Neural progenitor cell (in vitro differentiated cells): ENCODE measurements at regions not wholly inside any gene's neighbourhood (a gene's known extent, or its start where the extent isn't known, plus 50 kb on each side); places are given as distances from the start of the nearest gene placed in this dataset.

Experiments
- DNase-seq: peaks from one replicate; pipeline ENCODE4 v3.0.0-alpha.2; 2016; ENCODE audit warnings: low spot score
- H2AFZ ChIP-seq: fragments of 200-600 bp; sonication (generic); replicated peaks from 2 replicates; pipeline ENCODE4 v1.6.1; 2016; ENCODE audit warnings: antibody characterized with exemption
- H3F3A ChIP-seq: fragments of 200-600 bp; sonication (generic); 2 replicates; pipeline ENCODE4 v1.6.1; 2016; ENCODE audit warnings: antibody characterized with exemption, low read depth
- H3K27ac ChIP-seq: fragments of 200-600 bp; sonication (generic); 2 replicates; pipeline ENCODE4 v1.5.1; 2016; ENCODE audit warnings: mild to moderate bottlenecking
- H3K27me3 ChIP-seq: fragments of 200-600 bp; sonication (generic); 2 replicates; pipeline ENCODE4 v1.6.1; 2016; ENCODE audit warnings: mild to moderate bottlenecking, moderate library complexity
- H3K36me3 ChIP-seq: fragments of 200-600 bp; sonication (generic); 2 replicates; pipeline ENCODE4 v1.5.1; 2016
- H3K4me1 ChIP-seq: fragments of 200-600 bp; sonication (generic); 2 replicates; pipeline ENCODE4 v1.6.1; 2016; ENCODE audit warnings: mixed run types
- H3K4me2 ChIP-seq: fragments of 200-600 bp; sonication (generic); 2 replicates; pipeline ENCODE4 v1.6.1; 2016
- H3K4me3 ChIP-seq: fragments of 200-600 bp; sonication (generic); 2 replicates; pipeline ENCODE4 v1.5.1; 2016
- H3K79me2 ChIP-seq: fragments of 200-600 bp; sonication (generic); 2 replicates; pipeline ENCODE4 v1.6.1; 2016; ENCODE audit warnings: low read depth
- H3K9ac ChIP-seq: fragments of 200-600 bp; sonication (generic); 2 replicates; pipeline ENCODE4 v1.6.1; 2016
- H3K9me3 ChIP-seq: fragments of 200-600 bp; sonication (generic); 2 replicates; pipeline ENCODE4 v1.5.1; 2016; ENCODE audit warnings: low read depth
- H4K20me1 ChIP-seq: fragments of 200-600 bp; sonication (generic); 2 replicates; pipeline ENCODE4 v1.6.1; 2016; ENCODE audit warnings: low read depth
- H3K27ac Mint-ChIP-seq: 3 replicates; pipeline ENCODE4 v1.8.0; 2021; ENCODE audit warnings: mixed read lengths
- H3K27me3 Mint-ChIP-seq: 2 replicates; pipeline ENCODE4 v1.8.0; 2022; ENCODE audit warnings: low read depth, mild to moderate bottlenecking, inconsistent platforms, moderate library complexity, mixed read lengths; ENCODE audit not compliant: insufficient read depth
- H3K36me3 Mint-ChIP-seq: 3 replicates; pipeline ENCODE4 v1.8.0; 2021; ENCODE audit warnings: mixed read lengths
- H3K4me1 Mint-ChIP-seq: 3 replicates; pipeline ENCODE4 v1.8.0; 2021; ENCODE audit warnings: mixed read lengths
- H3K4me3 Mint-ChIP-seq: 3 replicates; pipeline ENCODE4 v1.8.0; 2021; ENCODE audit warnings: mild to moderate bottlenecking, moderate library complexity, mixed read lengths
- H3K9me3 Mint-ChIP-seq: 3 replicates; pipeline ENCODE4 v1.8.0; 2020; ENCODE audit warnings: mixed read lengths
- CTCF ChIP-seq: fragments of 200-600 bp; sonication (generic); IDR thresholded peaks from 2 replicates; pipeline ENCODE4 v1.5.1; 2017; ENCODE audit warnings: antibody characterized with exemption, mild to moderate bottlenecking
- EZH2 ChIP-seq: fragments of 200-600 bp; sonication (generic); IDR thresholded peaks from 2 replicates; pipeline ENCODE4 v1.6.1; 2017; ENCODE audit warnings: antibody characterized with exemption, mild to moderate bottlenecking, moderate library complexity
- EZH2phosphoT487 ChIP-seq: fragments of 200-600 bp; sonication (generic); IDR thresholded peaks from 2 replicates; pipeline ENCODE4 v1.6.1; 2017; ENCODE audit warnings: antibody characterized with exemption

- no peak overlapping the region for H2AFZ ChIP-seq
- no peak overlapping the region for H3K4me2 ChIP-seq
- no peaks in the 10 kb centered on the region for H3K27me3 Mint-ChIP-seq
- no peaks in the 10 kb centered on the region for H3K36me3 ChIP-seq
- no peaks in the 10 kb centered on the region for H3F3A ChIP-seq
- H3K9me3 ChIP-seq: no peaks in the 10 kb centered on the region
- no peak overlapping the region for H3K9ac ChIP-seq
- TF ChIP-seq EZH2phosphoT487 (no peak), EZH2 (no peak), CTCF (no peak)
- no peak overlapping the region for H3K27ac ChIP-seq
- H3K4me1 Mint-ChIP-seq: no peaks in the 10 kb centered on the region
- H3K36me3 Mint-ChIP-seq: no peaks in the 10 kb centered on the region
- no peaks in the 10 kb centered on the region for H4K20me1 ChIP-seq
- H3K9me3 Mint-ChIP-seq: peaks cover 2% of the 10 kb centered on the region
- H3K4me3 Mint-ChIP-seq: no peak overlapping the region
- no peaks in the 10 kb centered on the region for H3K79me2 ChIP-seq
- H3K4me1 ChIP-seq: no peaks in the 10 kb centered on the region
- no peak overlapping the region for H3K27ac Mint-ChIP-seq
- no peak overlapping the region for H3K4me3 ChIP-seq
- no peak for DNase-seq
- no peaks in the 10 kb centered on the region for H3K27me3 ChIP-seq
Observed at GRCh38 chrX:25069209-25069608, 53.4 kb upstream of the ARX start.

- no peak overlapping the region for H2AFZ ChIP-seq
- Mint-ChIP-seq H3K27ac (no peak overlapping the region), H3K9me3 (peaks cover 2% of the 10 kb centered on the region), H3K27me3 (no peaks in the 10 kb centered on the region), H3K36me3 (no peaks in the 10 kb centered on the region), H3K4me1 (no peaks in the 10 kb centered on the region), H3K4me3 (no peak overlapping the region)
- no peaks in the 10 kb centered on the region for H3K36me3 ChIP-seq
- no peaks in the 10 kb centered on the region for H3K4me1 ChIP-seq
- H4K20me1 ChIP-seq: no peaks in the 10 kb centered on the region
- no peak overlapping the region for H3K4me2 ChIP-seq
- no peak overlapping the region for H3K9ac ChIP-seq
- H3F3A ChIP-seq: no peaks in the 10 kb centered on the region
- no peaks in the 10 kb centered on the region for H3K9me3 ChIP-seq
- H3K79me2 ChIP-seq: no peaks in the 10 kb centered on the region
- no peak overlapping the region for H3K27ac ChIP-seq
- no peak for DNase-seq
- TF ChIP-seq EZH2phosphoT487 (no peak), EZH2 (no peak), CTCF (no peak)
- no peaks in the 10 kb centered on the region for H3K27me3 ChIP-seq
- no peak overlapping the region for H3K4me3 ChIP-seq
Observed at GRCh38 chrX:25068340-25068739, 52.6 kb upstream of the ARX start.

DNA sequence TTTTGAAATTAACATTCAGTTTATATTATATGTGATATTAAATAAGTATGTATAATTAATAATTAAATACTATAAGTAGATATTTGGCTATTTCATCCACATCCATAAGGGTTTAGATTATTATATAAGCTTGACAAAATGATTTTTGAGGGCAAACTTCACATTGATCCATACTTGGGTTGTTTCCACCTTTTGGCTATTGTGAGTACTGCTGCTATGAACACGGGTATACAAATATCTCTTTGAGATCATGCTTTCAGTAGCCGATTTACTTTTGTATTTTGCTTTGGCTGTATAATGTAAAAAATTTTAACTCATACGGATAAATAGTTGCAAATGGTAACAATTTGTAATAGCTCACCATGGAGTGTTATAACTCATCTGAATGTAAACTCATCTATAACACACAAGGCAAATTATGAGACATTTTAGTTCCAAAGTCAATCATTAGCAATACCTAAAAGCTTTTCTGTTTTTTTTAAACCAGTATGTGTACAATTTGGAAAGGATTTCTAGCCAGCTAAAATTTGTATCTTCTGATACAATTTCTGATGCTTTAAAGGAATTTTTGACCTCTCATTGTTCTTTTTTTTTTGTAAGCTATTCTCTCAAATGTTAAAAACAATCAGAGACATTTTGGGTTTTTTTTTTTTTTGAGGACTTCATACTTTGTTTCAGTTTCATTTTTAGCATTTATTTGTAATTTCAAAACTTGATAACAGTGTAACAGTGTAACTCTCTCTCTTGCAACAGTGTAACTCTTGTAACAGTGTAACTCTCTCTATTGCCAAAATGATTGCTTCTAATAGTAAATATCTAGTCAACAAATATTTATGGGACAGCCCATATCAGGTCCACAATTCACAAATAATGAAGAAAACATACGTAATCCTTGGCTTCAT, 51.8 kb upstream of the ARX start:
- Histone ChIP-seq H3K27ac (no peak overlapping the region), H3K79me2 (no peaks in the 10 kb centered on the region), H3K27me3 (no peaks in the 10 kb centered on the region), H2AFZ (no peak overlapping the region), H3K4me3 (no peak overlapping the region), H3F3A (no peaks in the 10 kb centered on the region), H3K36me3 (no peaks in the 10 kb centered on the region), H3K4me1 (no peaks in the 10 kb centered on the region), H4K20me1 (no peaks in the 10 kb centered on the region), H3K9ac (no peak overlapping the region), H3K9me3 (no peaks in the 10 kb centered on the region), H3K4me2 (no peak overlapping the region)
- no peaks in the 10 kb centered on the region for H3K27me3 Mint-ChIP-seq
- no peaks in the 10 kb centered on the region for H3K36me3 Mint-ChIP-seq
- no peaks in the 10 kb centered on the region for H3K4me1 Mint-ChIP-seq
- H3K4me3 Mint-ChIP-seq: no peak overlapping the region
- DNase-seq: no peak
- peaks cover 2% of the 10 kb centered on the region for H3K9me3 Mint-ChIP-seq
- H3K27ac Mint-ChIP-seq: no peak overlapping the region
- TF ChIP-seq EZH2phosphoT487 (no peak), EZH2 (no peak), CTCF (no peak)
